ENCODE measurements at regions not wholly inside any gene's neighbourhood (a gene's known extent, or its start where the extent isn't known, plus 50 kb on each side); places are given as distances from the start of the nearest gene placed in this dataset.

- no peak overlapping the region for H3K4me3 ChIP-seq (ENCODE audit: control insufficient read depth, low read depth, low read length)
- DNase-seq (ENCODE audit: low read depth), result no peak
- no peak for TF ChIP-seq CTCF (IDR thresholded peaks at IDR 0.05; ENCODE audit: control insufficient read depth, insufficient read depth, low read depth, low read length, missing control alignments)
Observed at GRCh38 chr14:58817846-58818245, 180.1 kb downstream of the DACT1 start.

- H3K4me3 ChIP-seq (ENCODE audit: control insufficient read depth, low read depth, low read length), result no peak overlapping the region
- no peak for TF ChIP-seq CTCF (IDR thresholded peaks at IDR 0.05; ENCODE audit: control insufficient read depth, insufficient read depth, low read depth, low read length, missing control alignments)
- DNase-seq (ENCODE audit: low read depth), result no peak
Observed at GRCh38 chr14:58820032-58820431, 182.3 kb downstream of the DACT1 start.

- no peak for DNase-seq (ENCODE audit: low read depth)
- H3K4me3 ChIP-seq (ENCODE audit: control insufficient read depth, low read depth, low read length), result no peak overlapping the region
- no peak for TF ChIP-seq CTCF (IDR thresholded peaks at IDR 0.05; ENCODE audit: control insufficient read depth, insufficient read depth, low read depth, low read length, missing control alignments)
Observed at GRCh38 chr14:58821421-58821820, 183.7 kb downstream of the DACT1 start.

GRCh38 chr14:58822856-58823255 is 185.1 kb downstream of the DACT1 start:
- no peak for TF ChIP-seq CTCF (IDR thresholded peaks at IDR 0.05; ENCODE audit: control insufficient read depth, insufficient read depth, low read depth, low read length, missing control alignments)
- no peak for DNase-seq (ENCODE audit: low read depth)
- no peak overlapping the region for H3K4me3 ChIP-seq (ENCODE audit: control insufficient read depth, low read depth, low read length)

GRCh38 chr14:58823312-58823711 is 185.6 kb downstream of the DACT1 start:
- TF ChIP-seq CTCF (IDR thresholded peaks at IDR 0.05; ENCODE audit: control insufficient read depth, insufficient read depth, low read depth, low read length, missing control alignments), result no peak
- DNase-seq (ENCODE audit: low read depth), result no peak
- H3K4me3 ChIP-seq (ENCODE audit: control insufficient read depth, low read depth, low read length), result no peak overlapping the region

GRCh38 chr14:58824106-58824505 is 186.3 kb downstream of the DACT1 start:
- TF ChIP-seq CTCF (IDR thresholded peaks at IDR 0.05; ENCODE audit: control insufficient read depth, insufficient read depth, low read depth, low read length, missing control alignments), result no peak
- no peak overlapping the region for H3K4me3 ChIP-seq (ENCODE audit: control insufficient read depth, low read depth, low read length)
- no peak for DNase-seq (ENCODE audit: low read depth)

- no peak for TF ChIP-seq CTCF (IDR thresholded peaks at IDR 0.05; ENCODE audit: control insufficient read depth, insufficient read depth, low read depth, low read length, missing control alignments)
- no peak for DNase-seq (ENCODE audit: low read depth)
- H3K4me3 ChIP-seq (ENCODE audit: control insufficient read depth, low read depth, low read length), result no peak overlapping the region
Observed at GRCh38 chr14:58824796-58825195, 187.0 kb downstream of the DACT1 start.
